ENCODE measurements at regions not wholly inside any gene's neighbourhood (a gene's known extent, or its start where the extent isn't known, plus 50 kb on each side); places are given as distances from the start of the nearest gene placed in this dataset.

GRCh38 chr2:129740504-129740903 is 239.0 kb upstream of the RAB6C start:
- no peak for DNase-seq (ENCODE audit: low read depth, low spot score)
- TF ChIP-seq CTCF (IDR thresholded peaks at IDR 0.05; ENCODE audit: insufficient read depth, low read length, missing control alignments), result no peak
- ChIA-PET POLR2A (no interaction called here), CTCF (no interaction called here)
- no peak overlapping the region for H3K4me3 ChIP-seq (ENCODE audit: low read depth, low read length)

GRCh38 chr2:129741165-129741564 is 238.3 kb upstream of the RAB6C start:
- no peak for TF ChIP-seq CTCF (IDR thresholded peaks at IDR 0.05; ENCODE audit: insufficient read depth, low read length, missing control alignments)
- CTCF ChIA-PET, result no interaction called here
- H3K4me3 ChIP-seq (ENCODE audit: low read depth, low read length), result no peak overlapping the region
- POLR2A ChIA-PET, result no interaction called here
- no peak for DNase-seq (ENCODE audit: low read depth, low spot score)

- no peak overlapping the region for H3K4me3 ChIP-seq (ENCODE audit: low read depth, low read length)
- ChIA-PET CTCF (no interaction called here), POLR2A (no interaction called here)
- no peak for DNase-seq (ENCODE audit: low read depth, low spot score)
- no peak for TF ChIP-seq CTCF (IDR thresholded peaks at IDR 0.05; ENCODE audit: insufficient read depth, low read length, missing control alignments)
These were observed 237.8 kb upstream of the RAB6C start for GRCh38 chr2:129741623-129742022.

GRCh38 chr2:129742415-129743180 is 236.9 kb upstream of the RAB6C start:
- POLR2A ChIA-PET, result no interaction called here
- CTCF ChIA-PET, result no interaction called here
- no peak overlapping the region for H3K4me3 ChIP-seq (ENCODE audit: low read depth, low read length)
- no peak for DNase-seq (ENCODE audit: low read depth, low spot score)
- no peak for TF ChIP-seq CTCF (IDR thresholded peaks at IDR 0.05; ENCODE audit: insufficient read depth, low read length, missing control alignments)

GRCh38 chr2:129744141-129744540 is 235.3 kb upstream of the RAB6C start:
- ChIA-PET POLR2A (no interaction called here), CTCF (no interaction called here)
- H3K4me3 ChIP-seq (ENCODE audit: low read depth, low read length), result no peak overlapping the region
- TF ChIP-seq CTCF (IDR thresholded peaks at IDR 0.05; ENCODE audit: insufficient read depth, low read length, missing control alignments), result no peak
- no peak for DNase-seq (ENCODE audit: low read depth, low spot score)

- POLR2A ChIA-PET, result no interaction called here
These were observed 234.8 kb upstream of the RAB6C start for GRCh38 chr2:129744649-129745048.

More at GRCh38 chr2:129744649-129745048, 234.8 kb upstream of the RAB6C start:
- CTCF ChIA-PET, result no interaction called here
- DNase-seq (ENCODE audit: low read depth, low spot score), result no peak
- H3K4me3 ChIP-seq (ENCODE audit: low read depth, low read length), result no peak overlapping the region
- TF ChIP-seq CTCF (IDR thresholded peaks at IDR 0.05; ENCODE audit: insufficient read depth, low read length, missing control alignments), result no peak

Measured in AG04449 (cell line).